WTC11 (cell line): ENCODE measurements at regions not wholly inside any gene's neighbourhood (a gene's known extent, or its start where the extent isn't known, plus 50 kb on each side); places are given as distances from the start of the nearest gene placed in this dataset.

Experiments
- FOXJ3 ChIP-seq: sonication (generic); formaldehyde crosslinking; IDR thresholded peaks from 2 replicates; pipeline ENCODE4 v1.9.0; 2021; ENCODE audit warnings: missing genetic modification reagents, mild to moderate bottlenecking, borderline replicate concordance
- FOXP1 ChIP-seq: sonication (generic); formaldehyde crosslinking; IDR thresholded peaks from 2 replicates; pipeline ENCODE4 v1.8.0; 2022; ENCODE audit warnings: missing genetic modification reagents, mild to moderate bottlenecking, moderate library complexity, borderline replicate concordance
- IRF2 ChIP-seq: sonication (generic); formaldehyde crosslinking; IDR thresholded peaks from 2 replicates; pipeline ENCODE4 v1.8.0; 2022; ENCODE audit warnings: low read depth, missing genetic modification reagents, borderline replicate concordance
- JUN ChIP-seq: sonication (generic); formaldehyde crosslinking; IDR thresholded peaks from 2 replicates; pipeline ENCODE4 v1.8.0; 2023; ENCODE audit warnings: mild to moderate bottlenecking, missing genetic modification reagents
- PREB ChIP-seq: sonication (generic); formaldehyde crosslinking; IDR thresholded peaks from 2 replicates; pipeline ENCODE4 v1.8.1; 2022; ENCODE audit warnings: mild to moderate bottlenecking, missing genetic modification reagents, moderate library complexity, borderline replicate concordance
- RELA ChIP-seq: sonication (generic); formaldehyde crosslinking; IDR thresholded peaks from 2 replicates; pipeline ENCODE4 v1.8.1; 2022; ENCODE audit warnings: missing genetic modification reagents, mild to moderate bottlenecking, borderline replicate concordance
- TEAD1 ChIP-seq: sonication (generic); formaldehyde crosslinking; IDR thresholded peaks from 2 replicates; pipeline ENCODE4 v1.8.0; 2022; ENCODE audit warnings: mild to moderate bottlenecking, missing genetic modification reagents
- ZNF232 ChIP-seq: sonication (generic); formaldehyde crosslinking; IDR thresholded peaks from 2 replicates; pipeline ENCODE4 v1.8.0; 2022; ENCODE audit warnings: mild to moderate bottlenecking, missing genetic modification reagents
- ZNF263 ChIP-seq: sonication (generic); formaldehyde crosslinking; IDR thresholded peaks from 2 replicates; pipeline ENCODE4 v1.8.1; 2022; ENCODE audit warnings: low read depth, mild to moderate bottlenecking, moderate library complexity, missing genetic modification reagents
- ZNF512 ChIP-seq: sonication (generic); formaldehyde crosslinking; IDR thresholded peaks from 2 replicates; pipeline ENCODE4 v1.8.1; 2022; ENCODE audit warnings: missing genetic modification reagents, borderline replicate concordance
- ZSCAN18 ChIP-seq: fragments of 250-450 bp; sonication (Bioruptor Pico); IDR thresholded peaks from 2 replicates; pipeline ENCODE4 v2.1.2; 2022; ENCODE audit warnings: mild to moderate bottlenecking, moderate library complexity
- TF ChIP-seq, protein P1 (sequence below): sonication (generic); formaldehyde crosslinking; IDR thresholded peaks from 2 replicates; pipeline ENCODE4 v1.8.1; 2023; ENCODE audit warnings: mild to moderate bottlenecking, missing genetic modification reagents, moderate library complexity
- TF ChIP-seq, protein P2 (sequence below): fragments of 200-600 bp; IDR thresholded peaks from 2 replicates; pipeline ENCODE4 v1.8.0; 2022; ENCODE audit warnings: antibody characterized with exemption
- TF ChIP-seq, protein P3 (sequence below): sonication (generic); formaldehyde crosslinking; IDR thresholded peaks from 2 replicates; pipeline ENCODE4 v1.8.0; 2023; ENCODE audit warnings: missing genetic modification reagents

DNA sequence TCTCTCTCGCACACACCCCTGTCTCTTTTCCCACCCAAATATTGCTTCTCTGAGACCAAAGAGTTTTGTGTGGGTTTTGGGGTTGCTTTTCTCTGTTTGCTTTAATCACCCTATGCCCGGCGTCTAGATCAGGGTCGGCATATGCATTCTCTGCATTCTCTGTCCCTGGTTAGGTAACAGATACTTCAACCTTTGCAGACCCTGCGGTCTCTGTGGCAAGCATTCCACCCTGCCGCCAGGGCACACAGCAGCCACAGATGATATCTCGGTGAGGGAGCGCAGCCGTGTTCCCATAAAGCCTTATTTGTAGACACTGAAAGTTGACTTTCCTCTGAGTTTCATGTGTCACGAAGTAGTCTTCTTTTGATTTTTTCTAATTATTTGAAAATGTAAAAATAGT lies 110.4 kb upstream of the FZD10 start:
- TF ChIP-seq ZNF232 (CRISPR knock-in tag) (no peak), FOXP1 (CRISPR knock-in tag) (no peak), PREB (no peak), JUN (no peak), ZSCAN18 (no peak), RELA (CRISPR knock-in tag) (no peak), FOXJ3 (CRISPR knock-in tag) (no peak), ZNF263 (CRISPR knock-in tag) (no peak), IRF2 (CRISPR knock-in tag) (no peak), ZNF512 (no peak), TEAD1 (CRISPR knock-in tag) (no peak)
- TF ChIP-seq, protein P1, sequence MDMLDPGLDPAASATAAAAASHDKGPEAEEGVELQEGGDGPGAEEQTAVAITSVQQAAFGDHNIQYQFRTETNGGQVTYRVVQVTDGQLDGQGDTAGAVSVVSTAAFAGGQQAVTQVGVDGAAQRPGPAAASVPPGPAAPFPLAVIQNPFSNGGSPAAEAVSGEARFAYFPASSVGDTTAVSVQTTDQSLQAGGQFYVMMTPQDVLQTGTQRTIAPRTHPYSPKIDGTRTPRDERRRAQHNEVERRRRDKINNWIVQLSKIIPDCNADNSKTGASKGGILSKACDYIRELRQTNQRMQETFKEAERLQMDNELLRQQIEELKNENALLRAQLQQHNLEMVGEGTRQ (CRISPR knock-in tag), result no peak
- TF ChIP-seq, protein P2, sequence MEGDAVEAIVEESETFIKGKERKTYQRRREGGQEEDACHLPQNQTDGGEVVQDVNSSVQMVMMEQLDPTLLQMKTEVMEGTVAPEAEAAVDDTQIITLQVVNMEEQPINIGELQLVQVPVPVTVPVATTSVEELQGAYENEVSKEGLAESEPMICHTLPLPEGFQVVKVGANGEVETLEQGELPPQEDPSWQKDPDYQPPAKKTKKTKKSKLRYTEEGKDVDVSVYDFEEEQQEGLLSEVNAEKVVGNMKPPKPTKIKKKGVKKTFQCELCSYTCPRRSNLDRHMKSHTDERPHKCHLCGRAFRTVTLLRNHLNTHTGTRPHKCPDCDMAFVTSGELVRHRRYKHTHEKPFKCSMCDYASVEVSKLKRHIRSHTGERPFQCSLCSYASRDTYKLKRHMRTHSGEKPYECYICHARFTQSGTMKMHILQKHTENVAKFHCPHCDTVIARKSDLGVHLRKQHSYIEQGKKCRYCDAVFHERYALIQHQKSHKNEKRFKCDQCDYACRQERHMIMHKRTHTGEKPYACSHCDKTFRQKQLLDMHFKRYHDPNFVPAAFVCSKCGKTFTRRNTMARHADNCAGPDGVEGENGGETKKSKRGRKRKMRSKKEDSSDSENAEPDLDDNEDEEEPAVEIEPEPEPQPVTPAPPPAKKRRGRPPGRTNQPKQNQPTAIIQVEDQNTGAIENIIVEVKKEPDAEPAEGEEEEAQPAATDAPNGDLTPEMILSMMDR, result no peak
- TF ChIP-seq, protein P3, sequence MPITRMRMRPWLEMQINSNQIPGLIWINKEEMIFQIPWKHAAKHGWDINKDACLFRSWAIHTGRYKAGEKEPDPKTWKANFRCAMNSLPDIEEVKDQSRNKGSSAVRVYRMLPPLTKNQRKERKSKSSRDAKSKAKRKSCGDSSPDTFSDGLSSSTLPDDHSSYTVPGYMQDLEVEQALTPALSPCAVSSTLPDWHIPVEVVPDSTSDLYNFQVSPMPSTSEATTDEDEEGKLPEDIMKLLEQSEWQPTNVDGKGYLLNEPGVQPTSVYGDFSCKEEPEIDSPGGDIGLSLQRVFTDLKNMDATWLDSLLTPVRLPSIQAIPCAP, result no peak
